ENCODE measurements at regions not wholly inside any gene's neighbourhood (a gene's known extent, or its start where the extent isn't known, plus 50 kb on each side); places are given as distances from the start of the nearest gene placed in this dataset.

DNA sequence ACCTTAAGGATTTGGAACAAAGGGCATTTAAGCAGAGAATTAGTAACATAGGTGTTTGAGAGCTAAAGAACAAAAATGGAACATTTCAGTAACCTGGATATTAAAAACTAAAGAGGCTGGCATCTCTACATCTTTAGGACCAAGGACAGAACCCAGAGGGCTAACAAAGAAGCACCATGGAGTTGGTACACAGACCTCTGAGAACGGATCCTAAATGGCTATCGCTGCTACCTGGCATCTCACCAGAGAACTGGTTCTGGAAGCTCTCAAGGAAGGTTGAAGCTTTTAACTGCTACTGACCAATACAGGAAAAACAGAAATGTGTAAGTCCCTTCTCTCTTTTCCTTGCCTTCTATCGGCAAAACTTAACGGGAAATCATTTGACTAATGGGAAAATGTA is 118.4 kb upstream of the TLL1 start:
- DNase-seq (ENCODE audit: low spot score), result no peak

DNA sequence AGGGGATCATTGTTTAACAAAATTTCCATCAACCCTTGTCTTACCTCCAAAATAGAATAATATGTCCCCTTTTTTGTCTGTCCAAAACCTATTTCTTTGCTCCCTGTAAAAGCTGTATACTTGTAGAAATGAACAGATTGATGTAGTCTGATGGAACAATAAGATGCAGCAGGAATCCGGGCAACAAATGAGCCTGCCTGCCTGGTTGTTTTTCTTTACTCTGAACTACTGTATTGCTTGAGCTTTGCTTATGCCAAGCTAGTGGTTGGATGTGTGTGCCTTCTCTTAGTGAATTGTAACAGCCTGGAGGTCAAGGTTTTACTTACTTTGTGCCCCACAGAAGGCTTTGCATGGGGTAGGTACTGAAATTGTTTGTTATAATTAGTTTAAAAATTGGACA is 116.2 kb upstream of the TLL1 start:
- H3K4me3 ChIP-seq (ENCODE audit: low read depth in 1 of 3, low read length in 3 of 3), result no peak overlapping the region
- no peak overlapping the region for H3K9ac ChIP-seq (ENCODE audit: low read depth in 1 of 2, low read length in 2 of 2)
- no peak for TF ChIP-seq GABPA (IDR thresholded peaks at IDR 0.05 in 1 of 2, conservative IDR thresholded peaks at IDR 0.05 in 1 of 2)
- TF ChIP-seq, protein P1, sequence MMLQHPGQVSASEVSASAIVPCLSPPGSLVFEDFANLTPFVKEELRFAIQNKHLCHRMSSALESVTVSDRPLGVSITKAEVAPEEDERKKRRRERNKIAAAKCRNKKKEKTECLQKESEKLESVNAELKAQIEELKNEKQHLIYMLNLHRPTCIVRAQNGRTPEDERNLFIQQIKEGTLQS (IDR thresholded peaks at IDR 0.05), result no peak
- TF ChIP-seq RXRA (IDR thresholded peaks at IDR 0.05), result no peak
- TF ChIP-seq FOXA2 (IDR thresholded peaks at IDR 0.05), result no peak
- no peaks in the 10 kb centered on the region for H3K27me3 ChIP-seq (ENCODE audit: control insufficient read depth in 4 of 4, insufficient read depth in 4 of 4, low read length in 3 of 4)
- no peak overlapping the region for H3K27ac ChIP-seq (ENCODE audit: low read depth in 1 of 2, low read length in 2 of 2)
- 82% methylated on average over 1 of the region's 1 CpG for WGBS
- H3K36me3 ChIP-seq (ENCODE audit: control insufficient read depth in 4 of 4, insufficient read depth in 3 of 4, low read depth in 1 of 4, low read length in 3 of 4), result no peaks in the 10 kb centered on the region
- H3K4me1 ChIP-seq (ENCODE audit: control insufficient read depth in 4 of 4, insufficient read depth in 4 of 4, low read length in 3 of 4), result no peaks in the 10 kb centered on the region
- DNase-seq (ENCODE audit: low spot score), result no peak
- no peaks in the 10 kb centered on the region for H3K9me3 ChIP-seq (ENCODE audit: control insufficient read depth in 4 of 4, low read length in 3 of 4)

More for the DNA sequence above, 118.4 kb upstream of the TLL1 start:
- H3K4me3 ChIP-seq (ENCODE audit: low read depth in 1 of 3, low read length in 3 of 3), result no peak overlapping the region
- H3K27me3 ChIP-seq (ENCODE audit: control insufficient read depth in 4 of 4, insufficient read depth in 4 of 4, low read length in 3 of 4), result no peaks in the 10 kb centered on the region
- H3K4me1 ChIP-seq (ENCODE audit: control insufficient read depth in 4 of 4, insufficient read depth in 4 of 4, low read length in 3 of 4), result no peaks in the 10 kb centered on the region
- 89% methylated on average over 4 of the region's 4 CpGs for WGBS
- H3K9me3 ChIP-seq (ENCODE audit: control insufficient read depth in 4 of 4, low read length in 3 of 4), result no peaks in the 10 kb centered on the region
- H3K9ac ChIP-seq (ENCODE audit: low read depth in 1 of 2, low read length in 2 of 2), result no peak overlapping the region
- H3K27ac ChIP-seq (ENCODE audit: low read depth in 1 of 2, low read length in 2 of 2), result no peak overlapping the region
- no peak for TF ChIP-seq FOXA1 (IDR thresholded peaks at IDR 0.05)
- TF ChIP-seq, protein P2, sequence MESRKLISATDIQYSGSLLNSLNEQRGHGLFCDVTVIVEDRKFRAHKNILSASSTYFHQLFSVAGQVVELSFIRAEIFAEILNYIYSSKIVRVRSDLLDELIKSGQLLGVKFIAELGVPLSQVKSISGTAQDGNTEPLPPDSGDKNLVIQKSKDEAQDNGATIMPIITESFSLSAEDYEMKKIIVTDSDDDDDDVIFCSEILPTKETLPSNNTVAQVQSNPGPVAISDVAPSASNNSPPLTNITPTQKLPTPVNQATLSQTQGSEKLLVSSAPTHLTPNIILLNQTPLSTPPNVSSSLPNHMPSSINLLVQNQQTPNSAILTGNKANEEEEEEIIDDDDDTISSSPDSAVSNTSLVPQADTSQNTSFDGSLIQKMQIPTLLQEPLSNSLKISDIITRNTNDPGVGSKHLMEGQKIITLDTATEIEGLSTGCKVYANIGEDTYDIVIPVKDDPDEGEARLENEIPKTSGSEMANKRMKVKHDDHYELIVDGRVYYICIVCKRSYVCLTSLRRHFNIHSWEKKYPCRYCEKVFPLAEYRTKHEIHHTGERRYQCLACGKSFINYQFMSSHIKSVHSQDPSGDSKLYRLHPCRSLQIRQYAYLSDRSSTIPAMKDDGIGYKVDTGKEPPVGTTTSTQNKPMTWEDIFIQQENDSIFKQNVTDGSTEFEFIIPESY (IDR thresholded peaks at IDR 0.05), result no peak
- TF ChIP-seq, protein P1 (IDR thresholded peaks at IDR 0.05), result no peak
- no peak for TF ChIP-seq TAF1 (conservative IDR thresholded peaks at IDR 0.05)
- TF ChIP-seq, protein P3, sequence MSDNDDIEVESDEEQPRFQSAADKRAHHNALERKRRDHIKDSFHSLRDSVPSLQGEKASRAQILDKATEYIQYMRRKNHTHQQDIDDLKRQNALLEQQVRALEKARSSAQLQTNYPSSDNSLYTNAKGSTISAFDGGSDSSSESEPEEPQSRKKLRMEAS (IDR thresholded peaks at IDR 0.05), result no peak
- no peak for TF ChIP-seq YY1 (IDR thresholded peaks at IDR 0.05)
- TF ChIP-seq, protein P4, sequence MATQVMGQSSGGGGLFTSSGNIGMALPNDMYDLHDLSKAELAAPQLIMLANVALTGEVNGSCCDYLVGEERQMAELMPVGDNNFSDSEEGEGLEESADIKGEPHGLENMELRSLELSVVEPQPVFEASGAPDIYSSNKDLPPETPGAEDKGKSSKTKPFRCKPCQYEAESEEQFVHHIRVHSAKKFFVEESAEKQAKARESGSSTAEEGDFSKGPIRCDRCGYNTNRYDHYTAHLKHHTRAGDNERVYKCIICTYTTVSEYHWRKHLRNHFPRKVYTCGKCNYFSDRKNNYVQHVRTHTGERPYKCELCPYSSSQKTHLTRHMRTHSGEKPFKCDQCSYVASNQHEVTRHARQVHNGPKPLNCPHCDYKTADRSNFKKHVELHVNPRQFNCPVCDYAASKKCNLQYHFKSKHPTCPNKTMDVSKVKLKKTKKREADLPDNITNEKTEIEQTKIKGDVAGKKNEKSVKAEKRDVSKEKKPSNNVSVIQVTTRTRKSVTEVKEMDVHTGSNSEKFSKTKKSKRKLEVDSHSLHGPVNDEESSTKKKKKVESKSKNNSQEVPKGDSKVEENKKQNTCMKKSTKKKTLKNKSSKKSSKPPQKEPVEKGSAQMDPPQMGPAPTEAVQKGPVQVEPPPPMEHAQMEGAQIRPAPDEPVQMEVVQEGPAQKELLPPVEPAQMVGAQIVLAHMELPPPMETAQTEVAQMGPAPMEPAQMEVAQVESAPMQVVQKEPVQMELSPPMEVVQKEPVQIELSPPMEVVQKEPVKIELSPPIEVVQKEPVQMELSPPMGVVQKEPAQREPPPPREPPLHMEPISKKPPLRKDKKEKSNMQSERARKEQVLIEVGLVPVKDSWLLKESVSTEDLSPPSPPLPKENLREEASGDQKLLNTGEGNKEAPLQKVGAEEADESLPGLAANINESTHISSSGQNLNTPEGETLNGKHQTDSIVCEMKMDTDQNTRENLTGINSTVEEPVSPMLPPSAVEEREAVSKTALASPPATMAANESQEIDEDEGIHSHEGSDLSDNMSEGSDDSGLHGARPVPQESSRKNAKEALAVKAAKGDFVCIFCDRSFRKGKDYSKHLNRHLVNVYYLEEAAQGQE (IDR thresholded peaks at IDR 0.05), result no peak
- TF ChIP-seq EGR1 (IDR thresholded peaks at IDR 0.05; ENCODE audit: low read depth in 2 of 2), result no peak
- no peaks in the 10 kb centered on the region for H3K36me3 ChIP-seq (ENCODE audit: control insufficient read depth in 4 of 4, insufficient read depth in 3 of 4, low read depth in 1 of 4, low read length in 3 of 4)

DNA sequence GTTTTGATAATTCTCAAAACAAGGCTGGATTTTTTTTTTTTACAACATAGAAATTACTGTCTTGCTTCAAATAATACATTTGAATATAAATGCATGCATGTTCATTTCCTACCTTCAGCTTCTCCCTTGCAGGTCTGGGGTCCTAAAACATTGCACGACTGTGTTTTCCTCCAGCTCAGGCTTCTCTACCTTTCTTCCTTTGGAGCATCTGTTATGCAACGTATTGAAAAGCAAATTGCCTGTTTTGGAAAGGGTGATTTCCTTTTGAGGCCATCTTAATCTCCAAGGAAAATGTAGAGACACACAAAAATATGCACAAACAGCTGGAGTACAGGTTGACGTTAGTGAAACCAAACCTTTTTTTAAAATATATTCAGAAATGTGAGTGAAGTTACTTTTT is 115.6 kb upstream of the TLL1 start:
- no peak overlapping the region for H3K4me3 ChIP-seq (ENCODE audit: low read depth in 1 of 3, low read length in 3 of 3)
- 64% methylated on average over 3 of the region's 3 CpGs for WGBS
- no peak for TF ChIP-seq HNF4G (IDR thresholded peaks at IDR 0.05)
- TF ChIP-seq GABPA (IDR thresholded peaks at IDR 0.05 in 1 of 2, conservative IDR thresholded peaks at IDR 0.05 in 1 of 2), result no peak
- TF ChIP-seq RXRA (IDR thresholded peaks at IDR 0.05), result no peak
- TF ChIP-seq, protein P3 (IDR thresholded peaks at IDR 0.05), result no peak
- TF ChIP-seq SP1 (IDR thresholded peaks at IDR 0.05), result no peak
- TF ChIP-seq NR2F2 (IDR thresholded peaks at IDR 0.05), result no peak
- TF ChIP-seq FOXA2 (IDR thresholded peaks at IDR 0.05), result no peak
- TF ChIP-seq JUND (IDR thresholded peaks at IDR 0.05), result no peak
- TF ChIP-seq YY1 (IDR thresholded peaks at IDR 0.05), result no peak
- TF ChIP-seq, protein P2 (IDR thresholded peaks at IDR 0.05), result no peak
- TF ChIP-seq, protein P4 (IDR thresholded peaks at IDR 0.05), result no peak
- TF ChIP-seq FOXA1 (IDR thresholded peaks at IDR 0.05), result no peak

More for the DNA sequence above, 115.6 kb upstream of the TLL1 start:
- H3K4me1 ChIP-seq (ENCODE audit: control insufficient read depth in 4 of 4, insufficient read depth in 4 of 4, low read length in 3 of 4), result no peaks in the 10 kb centered on the region
- H3K36me3 ChIP-seq (ENCODE audit: control insufficient read depth in 4 of 4, insufficient read depth in 3 of 4, low read depth in 1 of 4, low read length in 3 of 4), result no peaks in the 10 kb centered on the region
- no peaks in the 10 kb centered on the region for H3K27me3 ChIP-seq (ENCODE audit: control insufficient read depth in 4 of 4, insufficient read depth in 4 of 4, low read length in 3 of 4)
- DNase-seq (ENCODE audit: low spot score), result no peak
- no peak overlapping the region for H3K27ac ChIP-seq (ENCODE audit: low read depth in 1 of 2, low read length in 2 of 2)
- no peak overlapping the region for H3K9ac ChIP-seq (ENCODE audit: low read depth in 1 of 2, low read length in 2 of 2)
- no peaks in the 10 kb centered on the region for H3K9me3 ChIP-seq (ENCODE audit: control insufficient read depth in 4 of 4, low read length in 3 of 4)
